ENCODE measurements at regions not wholly inside any gene's neighbourhood (a gene's known extent, or its start where the extent isn't known, plus 50 kb on each side); places are given as distances from the start of the nearest gene placed in this dataset.

DNA sequence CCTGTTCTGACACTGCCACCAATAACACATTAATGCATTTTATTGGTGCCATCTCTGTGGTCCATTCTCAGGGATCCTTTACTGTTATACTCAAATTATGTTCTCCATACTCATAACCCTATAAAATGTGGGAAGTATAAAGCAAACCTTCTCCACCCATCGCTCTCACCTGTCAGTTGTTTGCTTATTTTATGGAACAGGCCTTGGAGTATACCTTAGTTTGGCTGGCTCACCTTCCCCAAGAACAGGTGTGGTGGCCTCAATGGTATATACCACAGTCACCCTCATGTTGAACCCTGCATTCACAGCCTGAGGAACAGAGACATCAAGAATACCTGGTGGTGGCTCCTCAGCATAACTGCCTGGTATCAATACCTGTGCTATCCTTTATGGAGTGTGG lies 308.4 kb upstream of the STXBP6 start:
- Histone ChIP-seq H3K9ac (no peak overlapping the region), H3K4me1 (ENCODE audit: low read depth, poor library complexity, severe bottlenecking) (no peaks in the 10 kb centered on the region), H2AFZ (ENCODE audit: low read depth) (no peak overlapping the region), H3K79me2 (ENCODE audit: insufficient read depth, low read depth) (no peaks in the 10 kb centered on the region), H3K27me3 (ENCODE audit: insufficient read depth, low read depth) (no peaks in the 10 kb centered on the region), H3K27ac (no peak overlapping the region), H3K36me3 (ENCODE audit: insufficient read depth) (no peaks in the 10 kb centered on the region), H4K20me1 (ENCODE audit: insufficient read depth) (no peaks in the 10 kb centered on the region), H3K4me2 (no peak overlapping the region), H3K4me3 (IDR thresholded peaks at IDR 0.05; ENCODE audit: insufficient read depth, low read depth, low read length) (no peak overlapping the region)
- TF ChIP-seq, protein P1, sequence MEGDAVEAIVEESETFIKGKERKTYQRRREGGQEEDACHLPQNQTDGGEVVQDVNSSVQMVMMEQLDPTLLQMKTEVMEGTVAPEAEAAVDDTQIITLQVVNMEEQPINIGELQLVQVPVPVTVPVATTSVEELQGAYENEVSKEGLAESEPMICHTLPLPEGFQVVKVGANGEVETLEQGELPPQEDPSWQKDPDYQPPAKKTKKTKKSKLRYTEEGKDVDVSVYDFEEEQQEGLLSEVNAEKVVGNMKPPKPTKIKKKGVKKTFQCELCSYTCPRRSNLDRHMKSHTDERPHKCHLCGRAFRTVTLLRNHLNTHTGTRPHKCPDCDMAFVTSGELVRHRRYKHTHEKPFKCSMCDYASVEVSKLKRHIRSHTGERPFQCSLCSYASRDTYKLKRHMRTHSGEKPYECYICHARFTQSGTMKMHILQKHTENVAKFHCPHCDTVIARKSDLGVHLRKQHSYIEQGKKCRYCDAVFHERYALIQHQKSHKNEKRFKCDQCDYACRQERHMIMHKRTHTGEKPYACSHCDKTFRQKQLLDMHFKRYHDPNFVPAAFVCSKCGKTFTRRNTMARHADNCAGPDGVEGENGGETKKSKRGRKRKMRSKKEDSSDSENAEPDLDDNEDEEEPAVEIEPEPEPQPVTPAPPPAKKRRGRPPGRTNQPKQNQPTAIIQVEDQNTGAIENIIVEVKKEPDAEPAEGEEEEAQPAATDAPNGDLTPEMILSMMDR (conservative IDR thresholded peaks at IDR 0.05; ENCODE audit: low read depth, low read length): no peak

DNA sequence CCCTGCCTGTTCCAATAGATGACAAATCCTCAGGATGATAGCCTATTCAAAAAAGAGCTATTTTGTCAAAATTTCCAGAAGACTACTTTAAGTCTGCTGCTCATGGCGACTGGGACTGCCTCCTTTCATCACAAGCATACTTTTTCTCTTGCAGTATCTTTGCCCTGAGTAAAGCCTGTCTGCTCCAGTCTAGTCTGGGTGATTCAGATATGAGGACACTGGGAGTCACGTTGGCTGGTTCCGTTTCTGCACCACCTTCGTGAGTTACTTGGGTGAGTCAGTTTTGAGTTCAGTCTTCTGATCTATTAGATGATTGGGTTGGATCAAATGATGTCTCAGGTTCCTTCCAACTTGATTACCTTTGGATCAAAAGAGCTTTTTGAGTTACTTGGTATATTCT lies 301.3 kb upstream of the STXBP6 start:
- no peaks in the 10 kb centered on the region for H3K4me1 ChIP-seq (ENCODE audit: low read depth, poor library complexity, severe bottlenecking)
- H3K27me3 ChIP-seq (ENCODE audit: insufficient read depth, low read depth): no peaks in the 10 kb centered on the region
- H3K4me3 ChIP-seq (IDR thresholded peaks at IDR 0.05; ENCODE audit: insufficient read depth, low read depth, low read length): no peak overlapping the region
- H2AFZ ChIP-seq (ENCODE audit: low read depth): no peak overlapping the region
- H3K9ac ChIP-seq: no peak overlapping the region
- H3K4me2 ChIP-seq: no peak overlapping the region
- no peaks in the 10 kb centered on the region for H4K20me1 ChIP-seq (ENCODE audit: insufficient read depth)
- no peaks in the 10 kb centered on the region for H3K36me3 ChIP-seq (ENCODE audit: insufficient read depth)
- H3K79me2 ChIP-seq (ENCODE audit: insufficient read depth, low read depth): no peaks in the 10 kb centered on the region
- TF ChIP-seq, protein P1 (conservative IDR thresholded peaks at IDR 0.05; ENCODE audit: low read depth, low read length): no peak
- H3K27ac ChIP-seq: no peak overlapping the region

DNA sequence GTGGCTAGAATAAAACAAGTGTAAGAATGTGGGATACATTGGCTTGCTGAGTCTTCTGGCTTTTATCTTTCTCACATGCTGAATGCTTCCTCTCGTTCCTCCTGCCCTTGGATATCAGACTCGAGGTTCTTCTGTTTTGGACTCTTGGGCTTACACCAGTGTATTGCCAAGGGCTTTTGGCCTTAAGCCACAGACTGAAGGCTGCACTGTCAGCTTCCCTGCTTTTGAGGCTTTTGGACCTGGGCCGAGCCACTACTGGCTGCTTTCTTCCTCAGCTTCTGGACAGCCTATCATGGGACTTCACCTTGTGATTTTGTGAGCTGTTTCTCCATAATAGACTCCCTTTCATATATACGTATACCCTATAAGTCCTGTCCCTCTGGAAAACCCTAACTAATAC lies 300.9 kb upstream of the STXBP6 start:
- TF ChIP-seq, protein P1 (conservative IDR thresholded peaks at IDR 0.05; ENCODE audit: low read depth, low read length): no peak
- no peak overlapping the region for H3K4me2 ChIP-seq
- no peaks in the 10 kb centered on the region for H4K20me1 ChIP-seq (ENCODE audit: insufficient read depth)
- H3K4me3 ChIP-seq (IDR thresholded peaks at IDR 0.05; ENCODE audit: insufficient read depth, low read depth, low read length): no peak overlapping the region
- H3K36me3 ChIP-seq (ENCODE audit: insufficient read depth): no peaks in the 10 kb centered on the region
- H3K79me2 ChIP-seq (ENCODE audit: insufficient read depth, low read depth): no peaks in the 10 kb centered on the region
- H3K9ac ChIP-seq: no peak overlapping the region
- H3K27me3 ChIP-seq (ENCODE audit: insufficient read depth, low read depth): no peaks in the 10 kb centered on the region
- H3K4me1 ChIP-seq (ENCODE audit: low read depth, poor library complexity, severe bottlenecking): no peaks in the 10 kb centered on the region
- no peak overlapping the region for H3K27ac ChIP-seq
- H2AFZ ChIP-seq (ENCODE audit: low read depth): no peak overlapping the region

DNA sequence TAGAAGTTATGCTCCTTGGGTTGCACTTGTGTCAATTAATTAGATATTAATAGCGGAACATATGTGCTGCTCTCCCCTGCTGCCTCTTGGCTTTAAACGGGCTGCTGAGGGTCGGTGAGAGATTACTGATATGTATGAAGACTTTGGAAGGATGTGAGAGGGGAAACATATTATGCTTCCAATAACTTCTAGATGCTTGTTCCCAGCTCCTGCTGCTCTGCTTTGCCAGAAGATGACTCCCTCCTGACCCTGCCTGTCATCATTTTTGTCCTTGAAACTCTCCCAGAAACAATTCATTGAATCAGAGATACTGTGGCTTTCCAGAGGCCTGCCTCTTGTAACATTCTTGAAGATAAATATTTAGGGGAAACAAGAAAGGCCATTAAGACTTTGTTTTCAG lies 300.1 kb upstream of the STXBP6 start:
- H3K79me2 ChIP-seq (ENCODE audit: insufficient read depth, low read depth): no peaks in the 10 kb centered on the region
- H4K20me1 ChIP-seq (ENCODE audit: insufficient read depth): no peaks in the 10 kb centered on the region
- H3K9ac ChIP-seq: no peak overlapping the region
- TF ChIP-seq, protein P1 (conservative IDR thresholded peaks at IDR 0.05; ENCODE audit: low read depth, low read length): no peak
- no peaks in the 10 kb centered on the region for H3K4me1 ChIP-seq (ENCODE audit: low read depth, poor library complexity, severe bottlenecking)
- H2AFZ ChIP-seq (ENCODE audit: low read depth): no peak overlapping the region
- H3K4me2 ChIP-seq: no peak overlapping the region
- no peaks in the 10 kb centered on the region for H3K27me3 ChIP-seq (ENCODE audit: insufficient read depth, low read depth)
- H3K36me3 ChIP-seq (ENCODE audit: insufficient read depth): no peaks in the 10 kb centered on the region
- no peak overlapping the region for H3K4me3 ChIP-seq (IDR thresholded peaks at IDR 0.05; ENCODE audit: insufficient read depth, low read depth, low read length)
- H3K27ac ChIP-seq: no peak overlapping the region

DNA sequence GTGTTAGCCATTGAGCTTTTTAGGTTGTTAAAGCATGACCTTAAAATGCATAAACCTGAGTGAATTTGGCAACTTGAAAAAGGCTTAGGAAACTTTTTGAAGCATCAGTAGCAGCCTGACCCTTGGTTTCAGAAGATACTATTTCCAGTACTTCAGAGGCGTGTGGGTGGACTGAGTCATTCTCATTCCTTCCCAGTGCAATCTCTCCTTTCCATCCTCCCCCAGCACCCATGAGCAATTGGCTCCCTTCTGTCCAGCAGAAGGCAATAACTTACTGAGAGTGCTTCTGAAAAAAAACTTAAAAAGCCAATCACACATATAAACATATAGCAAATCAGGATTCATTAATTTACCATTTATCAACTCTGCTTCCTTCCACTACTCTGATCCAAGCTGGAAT lies 299.3 kb upstream of the STXBP6 start:
- Histone ChIP-seq H3K4me1 (ENCODE audit: low read depth, poor library complexity, severe bottlenecking) (no peaks in the 10 kb centered on the region), H4K20me1 (ENCODE audit: insufficient read depth) (no peaks in the 10 kb centered on the region), H3K4me3 (IDR thresholded peaks at IDR 0.05; ENCODE audit: insufficient read depth, low read depth, low read length) (no peak overlapping the region), H3K79me2 (ENCODE audit: insufficient read depth, low read depth) (no peaks in the 10 kb centered on the region), H3K9ac (no peak overlapping the region), H3K36me3 (ENCODE audit: insufficient read depth) (no peaks in the 10 kb centered on the region), H3K27ac (no peak overlapping the region), H2AFZ (ENCODE audit: low read depth) (no peak overlapping the region), H3K4me2 (no peak overlapping the region), H3K27me3 (ENCODE audit: insufficient read depth, low read depth) (no peaks in the 10 kb centered on the region)
- TF ChIP-seq, protein P1 (conservative IDR thresholded peaks at IDR 0.05; ENCODE audit: low read depth, low read length): no peak
